PC-9 (cell line): ENCODE measurements at regions not wholly inside any gene's neighbourhood (a gene's known extent, or its start where the extent isn't known, plus 50 kb on each side); places are given as distances from the start of the nearest gene placed in this dataset.

Source experiments
- BruUV-seq: library from RNA; stranded (reverse); fragments of 400-500 nt; replicated peaks from 2 replicates; lab custom pipeline; 2021; lab: Mats Ljungman, UMichigan
- CTCF ChIA-PET: fragments of 300-600 bp; sonication (Branson Sonifier 250); formaldehyde crosslinking; loops from one replicate; lab custom pipeline; 2022; ENCODE audit warnings: antibody characterized with exemption; lab: Charles Lee
- POLR2A ChIA-PET: fragments of 300-600 bp; sonication (Branson Sonifier 250); formaldehyde crosslinking; loops from one replicate; lab custom pipeline; 2022; ENCODE audit warnings: antibody characterized with exemption; ENCODE audit not compliant: unreplicated experiment; lab: Charles Lee
- DNase-seq, 2 experiments: peaks; one replicate each; pipeline versions ENCODE4 v3.0.0 to v3.0.0-alpha.2; 2015 to 2022; ENCODE audit warnings: mixed read lengths in 1 of 2
- H2AFZ ChIP-seq: fragments of 200-600 bp; sonication (generic); 2 replicates; pipeline ENCODE4 v1.8.1; 2017; ENCODE audit warnings: antibody characterized with exemption
- H3F3A ChIP-seq: fragments of 200-600 bp; sonication (generic); 2 replicates; pipeline ENCODE4 v1.8.1; 2017; ENCODE audit warnings: antibody characterized with exemption, mild to moderate bottlenecking, low read depth; ENCODE audit not compliant: insufficient read depth
- H3K27ac ChIP-seq: fragments of 200-600 bp; sonication (generic); 2 replicates; pipeline ENCODE4 v1.6.1; 2016; ENCODE audit warnings: mixed run types
- H3K27me3 ChIP-seq: fragments of 200-600 bp; sonication (generic); 2 replicates; pipeline ENCODE4 v1.6.1; 2016; ENCODE audit warnings: low read depth, mixed run types; ENCODE audit not compliant: insufficient read depth
- H3K36me3 ChIP-seq: fragments of 200-600 bp; sonication (generic); 2 replicates; pipeline ENCODE4 v1.6.1; 2016; ENCODE audit warnings: low read depth, mixed run types
- H3K4me1 ChIP-seq: fragments of 200-600 bp; sonication (generic); replicated peaks from 2 replicates; pipeline ENCODE4 v1.6.1; 2016; ENCODE audit warnings: mixed run types; ENCODE audit not compliant: insufficient read depth
- H3K4me2 ChIP-seq: fragments of 200-600 bp; sonication (generic); 2 replicates; pipeline ENCODE4 v1.6.1; 2017; ENCODE audit warnings: mixed run types
- H3K4me3 ChIP-seq: fragments of 200-600 bp; sonication (generic); 2 replicates; pipeline ENCODE4 v1.6.1; 2016; ENCODE audit warnings: mixed run types
- H3K79me2 ChIP-seq: fragments of 200-600 bp; sonication (generic); 2 replicates; pipeline ENCODE4 v1.6.1; 2017; ENCODE audit warnings: low read depth, mixed run types
- H3K9me2 ChIP-seq: fragments of 200-600 bp; sonication (generic); 2 replicates; pipeline ENCODE4 v1.8.1; 2017; ENCODE audit warnings: mild to moderate bottlenecking; ENCODE audit not compliant: insufficient read depth
- H3K9me3 ChIP-seq: fragments of 200-600 bp; sonication (generic); 2 replicates; pipeline ENCODE4 v1.8.1; 2016; ENCODE audit warnings: low read depth; ENCODE audit not compliant: insufficient read depth
- H4K20me1 ChIP-seq: fragments of 200-600 bp; sonication (generic); 2 replicates; pipeline ENCODE4 v1.8.1; 2017; ENCODE audit not compliant: insufficient read depth
- CTCF ChIP-seq: fragments of 200-600 bp; sonication (generic); conservative IDR thresholded peaks from 2 replicates; pipeline ENCODE4 v1.6.1; 2017; ENCODE audit warnings: mixed run types, antibody characterized with exemption, mild to moderate bottlenecking, moderate library complexity
- EZH2 ChIP-seq: fragments of 200-600 bp; sonication (generic); IDR thresholded peaks from 2 replicates; pipeline ENCODE4 v1.8.0; 2017; ENCODE audit warnings: antibody characterized with exemption, low read depth
- intact Hi-C: fragments of 100-400 bp; cut with micrococcal nuclease; formaldehyde crosslinking; loops from one replicate; pipeline ENCODE4 v1.10.0; 2022; ENCODE audit not compliant: unreplicated experiment

GRCh38 chr11:130545449-130546072 is 97.1 kb downstream of the ADAMTS15 start:
- ChIA-PET CTCF (no interaction called here), POLR2A (no interaction called here)
- Histone ChIP-seq H3F3A (no peaks in the 10 kb centered on the region), H3K4me2 (no peak overlapping the region), H3K9me2 (no peaks in the 10 kb centered on the region), H4K20me1 (no peaks in the 10 kb centered on the region), H3K4me1 (no peaks in the 10 kb centered on the region), H3K9me3 (no peaks in the 10 kb centered on the region), H3K27ac (no peak overlapping the region), H3K36me3 (no peaks in the 10 kb centered on the region), H3K79me2 (no peaks in the 10 kb centered on the region), H3K4me3 (no peak overlapping the region), H3K27me3 (no peaks in the 10 kb centered on the region), H2AFZ (no peak overlapping the region)
- BruUV-seq, result no TSS peak
- TF ChIP-seq CTCF (no peak), EZH2 (no peak)
- DNase-seq, result no peak
- intact Hi-C loops, result no loop called here

DNA sequence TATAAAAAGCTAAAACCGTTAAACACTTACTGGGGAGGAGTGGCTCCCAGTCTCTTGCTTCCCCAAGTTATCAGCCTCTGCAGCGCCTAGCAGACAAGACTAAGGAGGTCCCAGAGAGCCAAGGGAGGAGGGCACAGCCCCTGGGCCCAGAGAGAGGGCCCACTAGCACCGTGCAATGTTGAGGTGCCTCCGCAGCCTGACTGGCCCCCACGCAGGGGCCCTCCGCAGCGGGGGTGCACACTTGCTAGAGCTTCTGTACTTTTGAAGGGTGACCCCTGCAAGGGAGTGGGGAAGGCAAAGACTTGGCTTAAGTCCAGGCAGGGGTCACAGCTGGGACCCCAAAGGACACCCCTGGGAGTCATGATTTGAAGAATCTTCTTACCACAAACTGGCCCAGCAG is 98.0 kb downstream of the ADAMTS15 start:
- H3K79me2 ChIP-seq, result no peaks in the 10 kb centered on the region
- POLR2A ChIA-PET, result no interaction called here
- H3K27me3 ChIP-seq, result no peaks in the 10 kb centered on the region
- no peaks in the 10 kb centered on the region for H3F3A ChIP-seq
- H4K20me1 ChIP-seq, result no peaks in the 10 kb centered on the region
- H3K9me2 ChIP-seq, result no peaks in the 10 kb centered on the region
- H3K4me3 ChIP-seq, result no peak overlapping the region
- no peaks in the 10 kb centered on the region for H3K4me1 ChIP-seq
- intact Hi-C loops, result no loop called here
- no peak for DNase-seq
- no peak overlapping the region for H3K27ac ChIP-seq
- TF ChIP-seq CTCF, result no peak
- TF ChIP-seq EZH2, result no peak
- H3K36me3 ChIP-seq, result no peaks in the 10 kb centered on the region
- no peak overlapping the region for H3K4me2 ChIP-seq
- H3K9me3 ChIP-seq, result no peaks in the 10 kb centered on the region
- BruUV-seq, result no TSS peak
- no peak overlapping the region for H2AFZ ChIP-seq
- CTCF ChIA-PET, result no interaction called here

DNA sequence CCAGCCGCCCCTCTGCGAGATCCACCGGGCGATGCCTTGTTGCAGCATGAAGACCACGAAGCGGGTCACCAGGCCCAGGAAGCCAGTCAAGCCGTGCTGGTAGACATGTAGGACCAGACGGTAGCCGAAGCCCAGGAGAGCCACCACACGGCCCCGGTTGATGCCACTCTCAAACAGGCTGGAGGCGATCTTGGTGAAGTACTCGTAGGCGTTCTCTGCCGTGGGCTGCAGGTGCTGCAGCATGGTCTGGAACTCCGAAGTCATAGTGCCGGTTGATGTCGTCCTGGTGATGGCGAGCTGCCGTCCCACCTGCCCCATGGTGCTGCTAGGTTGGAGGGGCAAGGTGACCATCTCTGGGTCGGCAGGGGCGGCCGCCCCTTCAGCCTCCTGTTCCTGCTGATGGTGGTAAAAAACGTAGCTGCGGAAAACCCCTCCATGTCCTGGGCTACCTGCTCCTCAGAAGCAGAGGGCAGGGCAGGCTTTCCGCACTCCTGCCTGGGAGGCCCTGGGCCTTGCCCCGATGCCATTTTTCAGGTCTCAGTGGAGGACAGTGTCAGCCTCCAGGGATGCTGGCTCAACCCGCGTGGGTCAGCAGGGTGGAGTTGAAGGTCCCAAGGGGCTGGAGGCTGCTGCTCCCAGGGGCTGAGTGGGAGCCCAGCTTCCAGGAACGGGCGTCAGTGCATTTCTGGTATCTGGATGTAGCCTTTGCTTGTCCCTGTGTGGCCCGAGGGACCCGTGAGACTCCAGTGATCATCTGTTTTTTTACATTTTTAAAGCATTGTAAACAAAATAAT is 98.7 kb downstream of the ADAMTS15 start:
- H2AFZ ChIP-seq, result no peak overlapping the region
- no peaks in the 10 kb centered on the region for H3K36me3 ChIP-seq
- TF ChIP-seq EZH2 (no peak), CTCF (no peak)
- H3K79me2 ChIP-seq, result no peaks in the 10 kb centered on the region
- POLR2A ChIA-PET, result interaction anchor here (0.6 kb wide), 1 partner anchor 89 kb away, joined by 3 read pairs; no protein-coding TSS in a partner anchor
- no TSS peak for BruUV-seq
- intact Hi-C loops, result no loop called here
- no peaks in the 10 kb centered on the region for H4K20me1 ChIP-seq
- H3K9me3 ChIP-seq, result no peaks in the 10 kb centered on the region
- H3F3A ChIP-seq, result no peaks in the 10 kb centered on the region
- H3K4me1 ChIP-seq, result no peaks in the 10 kb centered on the region
- CTCF ChIA-PET, result no interaction called here
- no peak overlapping the region for H3K27ac ChIP-seq
- no peaks in the 10 kb centered on the region for H3K9me2 ChIP-seq
- no peak overlapping the region for H3K4me3 ChIP-seq
- no peak overlapping the region for H3K4me2 ChIP-seq
- no peaks in the 10 kb centered on the region for H3K27me3 ChIP-seq
- DNase-seq, result no peak
